HL-60 (cell line): ENCODE measurements at regions not wholly inside any gene's neighbourhood (a gene's known extent, or its start where the extent isn't known, plus 50 kb on each side); places are given as distances from the start of the nearest gene placed in this dataset.

Experiments used
- DNase-seq, 2 experiments: peaks; one replicate each; pipeline ENCODE4 v3.0.0-alpha.2; 2010 to 2020; ENCODE audit warnings: low read depth in 1 of 2, low spot score in 1 of 2
- H3K27ac ChIP-seq: fragments of 250-450 bp; sonication (Bioruptor Pico); replicated peaks from 2 replicates; pipeline ENCODE4 v1.5.1; 2020; ENCODE audit warnings: mild to moderate bottlenecking, moderate library complexity
- H3K27me3 ChIP-seq: fragments of 250-450 bp; sonication (Bioruptor Pico); 2 replicates; pipeline ENCODE4 v1.5.1; 2021; ENCODE audit warnings: mild to moderate bottlenecking, moderate library complexity; ENCODE audit not compliant: insufficient read depth, poor library complexity, severe bottlenecking
- H3K4me3 ChIP-seq: replicated peaks from 2 replicates; pipeline ENCODE4 v1.5.1; 2011; ENCODE audit warnings: mild to moderate bottlenecking, control low read depth, low read length; ENCODE audit not compliant: insufficient read depth
- CTCF ChIP-seq: IDR thresholded peaks from one replicate; pipeline ENCODE4 v1.5.1; 2011; ENCODE audit warnings: low read length, control low read depth, inconsistent platforms; ENCODE audit not compliant: insufficient read depth
- GABPA ChIP-seq: IDR thresholded peaks from 2 replicates; pipeline ENCODE4 v1.6.1; 2012; ENCODE audit warnings: low read depth
- POLR2AphosphoS5 ChIP-seq: IDR thresholded peaks from 2 replicates; pipeline ENCODE4 v1.6.1; 2012; ENCODE audit warnings: low read depth
- REST ChIP-seq: IDR thresholded peaks from 2 replicates; pipeline ENCODE4 v1.6.1; 2012; ENCODE audit warnings: low read depth; ENCODE audit not compliant: insufficient replicate concordance
- SPI1 ChIP-seq: IDR thresholded peaks from 2 replicates; pipeline ENCODE4 v1.6.1; 2012; ENCODE audit warnings: low read depth, mild to moderate bottlenecking, borderline replicate concordance

DNA sequence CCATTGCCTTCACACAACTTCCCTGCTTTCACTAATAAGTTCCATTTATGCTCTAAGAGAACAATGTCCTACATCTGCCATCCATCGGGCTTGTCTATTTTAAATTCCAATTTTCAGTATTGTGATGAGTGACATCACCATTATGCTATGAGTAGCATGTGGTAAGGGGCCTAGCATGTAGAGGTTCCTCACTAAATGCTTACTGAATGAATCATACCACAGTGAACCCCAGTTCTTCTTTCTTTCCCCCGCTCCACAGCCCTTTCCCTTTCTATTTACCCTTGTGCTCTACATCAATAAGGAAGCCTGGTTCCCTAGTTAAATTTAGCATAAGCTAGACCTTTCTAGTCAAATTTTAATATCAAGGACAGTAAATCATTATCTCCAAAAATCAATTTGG, 195.0 kb upstream of the RGS18 start:
- Histone ChIP-seq H3K4me3 (no peak overlapping the region), H3K27ac (no peak overlapping the region), H3K27me3 (no peaks in the 10 kb centered on the region)
- TF ChIP-seq CTCF (no peak), REST (no peak)
- no peak for DNase-seq

DNA sequence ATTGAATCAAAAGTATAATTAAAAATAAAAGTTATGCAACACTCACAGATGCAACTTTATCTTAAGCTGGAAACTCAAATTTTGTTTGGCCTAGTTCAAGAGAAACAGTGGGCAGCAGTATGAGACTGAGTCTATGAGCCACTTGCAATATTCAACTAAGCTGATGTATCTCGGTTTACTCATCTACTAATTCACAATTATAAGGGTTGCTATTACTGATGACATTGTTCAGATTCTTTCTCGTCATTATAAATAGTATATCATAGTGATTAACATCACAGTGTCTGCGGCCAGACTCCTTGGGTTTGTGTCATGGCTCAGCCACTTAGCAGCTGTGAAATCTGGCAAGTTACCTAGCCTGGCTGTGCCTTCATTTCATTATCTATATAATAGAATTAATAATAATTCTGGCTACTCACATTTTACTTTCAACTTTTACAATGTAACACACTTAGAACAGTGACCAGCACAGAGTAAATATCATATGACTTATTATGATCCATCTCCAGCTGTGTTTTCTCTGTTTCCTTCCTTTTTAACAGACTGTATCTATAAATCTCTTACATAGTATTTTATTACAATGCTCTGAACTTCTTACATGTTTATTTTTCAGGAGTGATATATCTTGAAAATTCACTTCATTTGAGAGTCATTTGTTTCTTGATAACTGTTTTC, 194.3 kb upstream of the RGS18 start:
- DNase-seq: no peak
- Histone ChIP-seq H3K27ac (no peak overlapping the region), H3K4me3 (no peak overlapping the region), H3K27me3 (no peaks in the 10 kb centered on the region)
- TF ChIP-seq REST (no peak), POLR2AphosphoS5 (no peak), GABPA (no peak)

GRCh38 chr1:191969290-191969689, 189.0 kb upstream of the RGS18 start:
- H3K27me3 ChIP-seq: no peaks in the 10 kb centered on the region
- no peak overlapping the region for H3K27ac ChIP-seq
- H3K4me3 ChIP-seq: no peak overlapping the region
- no peak for DNase-seq
- no peak for TF ChIP-seq GABPA
- no peak for TF ChIP-seq SPI1
- TF ChIP-seq CTCF: no peak
- TF ChIP-seq POLR2AphosphoS5: no peak
- TF ChIP-seq REST: no peak
